Astrocyte (in vitro differentiated cells and primary cell): ENCODE measurements at regions not wholly inside any gene's neighbourhood (a gene's known extent, or its start where the extent isn't known, plus 50 kb on each side); places are given as distances from the start of the nearest gene placed in this dataset.

Experiments
- DNase-seq: peaks from one replicate; pipeline ENCODE4 v3.0.0-alpha.2; 2010; ENCODE audit warnings: low read depth
- FAIRE-seq: peaks from 2 replicates; lab custom pipeline; 2011; peaks lifted over from hg19 to GRCh38; lab: Jason Lieb, UNC
- H2AFZ ChIP-seq: 2 replicates; pipeline ENCODE4 v1.6.0; 2012; ENCODE audit warnings: low read depth, low read length, inconsistent platforms
- H3K27ac ChIP-seq: 2 replicates; pipeline ENCODE4 v1.5.1; 2011; ENCODE audit warnings: low read depth, low read length, inconsistent platforms
- H3K27me3 ChIP-seq: 2 replicates; pipeline ENCODE4 v1.6.0; 2011; ENCODE audit warnings: low read length, inconsistent platforms; ENCODE audit not compliant: insufficient read depth
- H3K36me3 ChIP-seq: 2 replicates; pipeline ENCODE4 v1.5.1; 2011; ENCODE audit warnings: low read length, inconsistent platforms; ENCODE audit not compliant: insufficient read depth
- H3K4me1 ChIP-seq: 2 replicates; pipeline ENCODE4 v1.5.1; 2011; ENCODE audit warnings: low read length, inconsistent platforms; ENCODE audit not compliant: insufficient read depth
- H3K4me2 ChIP-seq: 2 replicates; pipeline ENCODE4 v1.6.0; 2012; ENCODE audit warnings: low read length, inconsistent platforms
- H3K4me3 ChIP-seq: 2 replicates; pipeline ENCODE4 v1.5.1; 2011; ENCODE audit warnings: low read depth, mild to moderate bottlenecking, low read length, inconsistent platforms; ENCODE audit not compliant: insufficient read depth
- H3K79me2 ChIP-seq: 2 replicates; pipeline ENCODE4 v1.6.0; 2012; ENCODE audit warnings: mild to moderate bottlenecking, low read length, inconsistent platforms; ENCODE audit not compliant: insufficient read depth
- H3K9ac ChIP-seq: 2 replicates; pipeline ENCODE4 v1.6.0; 2012; ENCODE audit warnings: mild to moderate bottlenecking, low read length, inconsistent platforms
- H3K9me3 ChIP-seq: 2 replicates; pipeline ENCODE4 v1.5.1; 2012; ENCODE audit warnings: low read depth, mild to moderate bottlenecking, low read length, inconsistent platforms; ENCODE audit not compliant: insufficient read depth
- H4K20me1 ChIP-seq: 2 replicates; pipeline ENCODE4 v1.6.0; 2012; ENCODE audit warnings: low read length, inconsistent platforms; ENCODE audit not compliant: insufficient read depth
- H3K27ac Mint-ChIP-seq: one replicate; pipeline ENCODE4 v1.8.0; 2021; ENCODE audit warnings: mild to moderate bottlenecking, mixed read lengths; ENCODE audit not compliant: unreplicated experiment
- H3K27me3 Mint-ChIP-seq: one replicate; pipeline ENCODE4 v1.8.0; 2021; ENCODE audit warnings: low read depth, mixed read lengths; ENCODE audit not compliant: unreplicated experiment
- H3K36me3 Mint-ChIP-seq: one replicate; pipeline ENCODE4 v1.8.0; 2021; ENCODE audit warnings: low read depth, mixed read lengths; ENCODE audit not compliant: unreplicated experiment
- H3K4me1 Mint-ChIP-seq: one replicate; pipeline ENCODE4 v1.8.0; 2021; ENCODE audit warnings: low read depth, mixed read lengths; ENCODE audit not compliant: unreplicated experiment
- H3K4me3 Mint-ChIP-seq: one replicate; pipeline ENCODE4 v1.8.0; 2021; ENCODE audit warnings: mild to moderate bottlenecking, moderate library complexity, mixed read lengths; ENCODE audit not compliant: unreplicated experiment
- H3K9me3 Mint-ChIP-seq: one replicate; pipeline ENCODE4 v1.8.0; 2021; ENCODE audit warnings: mild to moderate bottlenecking, mixed read lengths; ENCODE audit not compliant: unreplicated experiment
- EZH2 ChIP-seq: IDR thresholded peaks from 2 replicates; pipeline ENCODE4 v1.6.1; 2012; ENCODE audit warnings: mild to moderate bottlenecking, low read length, inconsistent platforms; ENCODE audit not compliant: insufficient read depth
- TF ChIP-seq, protein P1 (sequence below): IDR thresholded peaks from 2 replicates; pipeline ENCODE4 v1.5.1; 2011; ENCODE audit warnings: low read depth, mild to moderate bottlenecking, inconsistent platforms, low read length, moderate library complexity; ENCODE audit not compliant: insufficient read depth

DNA sequence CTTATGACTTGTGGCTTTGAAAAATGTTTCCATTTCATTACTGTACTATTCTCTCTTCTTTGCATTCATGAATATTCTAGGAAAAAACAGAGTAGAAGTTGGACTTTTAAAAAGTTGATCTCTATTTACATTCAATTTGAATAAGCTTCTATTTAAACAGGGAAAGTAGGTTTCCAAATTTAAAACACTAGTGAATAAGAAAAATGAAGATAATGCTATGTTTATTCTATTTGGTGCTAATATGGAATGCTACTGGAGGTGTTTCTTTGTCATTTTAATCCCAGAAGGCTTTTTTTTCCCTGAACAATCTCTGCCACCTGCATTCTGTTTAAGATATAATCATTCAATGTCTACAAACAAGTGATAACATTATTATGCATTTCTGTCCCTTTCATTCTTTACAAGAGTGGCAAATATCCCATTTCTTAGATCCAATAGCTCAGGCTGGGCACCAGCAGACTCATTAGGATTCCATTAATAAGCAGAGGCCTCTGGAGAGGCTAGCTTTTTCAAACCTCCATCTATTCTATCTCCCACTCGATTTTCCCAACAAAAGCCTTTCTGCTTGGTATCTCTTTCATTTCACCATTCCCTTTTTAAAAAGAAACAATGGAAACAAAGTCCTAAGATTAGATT lies 1001.6 kb upstream of the CDH8 start:
- H3K9ac ChIP-seq = no peak overlapping the region
- Mint-ChIP-seq H3K4me1 (no peaks in the 10 kb centered on the region), H3K27ac (no peak overlapping the region), H3K9me3 (no peaks in the 10 kb centered on the region), H3K4me3 (no peak overlapping the region), H3K36me3 (no peaks in the 10 kb centered on the region), H3K27me3 (no peaks in the 10 kb centered on the region)
- peaks cover 4% of the 10 kb centered on the region for H3K9me3 ChIP-seq
- H3K4me2 ChIP-seq = no peak overlapping the region
- H2AFZ ChIP-seq = no peak overlapping the region
- DNase-seq (no peak), FAIRE-seq (no peak)
- no peak overlapping the region for H3K27ac ChIP-seq
- no peaks in the 10 kb centered on the region for H3K36me3 ChIP-seq
- no peaks in the 10 kb centered on the region for H3K4me1 ChIP-seq
- TF ChIP-seq, protein P1, sequence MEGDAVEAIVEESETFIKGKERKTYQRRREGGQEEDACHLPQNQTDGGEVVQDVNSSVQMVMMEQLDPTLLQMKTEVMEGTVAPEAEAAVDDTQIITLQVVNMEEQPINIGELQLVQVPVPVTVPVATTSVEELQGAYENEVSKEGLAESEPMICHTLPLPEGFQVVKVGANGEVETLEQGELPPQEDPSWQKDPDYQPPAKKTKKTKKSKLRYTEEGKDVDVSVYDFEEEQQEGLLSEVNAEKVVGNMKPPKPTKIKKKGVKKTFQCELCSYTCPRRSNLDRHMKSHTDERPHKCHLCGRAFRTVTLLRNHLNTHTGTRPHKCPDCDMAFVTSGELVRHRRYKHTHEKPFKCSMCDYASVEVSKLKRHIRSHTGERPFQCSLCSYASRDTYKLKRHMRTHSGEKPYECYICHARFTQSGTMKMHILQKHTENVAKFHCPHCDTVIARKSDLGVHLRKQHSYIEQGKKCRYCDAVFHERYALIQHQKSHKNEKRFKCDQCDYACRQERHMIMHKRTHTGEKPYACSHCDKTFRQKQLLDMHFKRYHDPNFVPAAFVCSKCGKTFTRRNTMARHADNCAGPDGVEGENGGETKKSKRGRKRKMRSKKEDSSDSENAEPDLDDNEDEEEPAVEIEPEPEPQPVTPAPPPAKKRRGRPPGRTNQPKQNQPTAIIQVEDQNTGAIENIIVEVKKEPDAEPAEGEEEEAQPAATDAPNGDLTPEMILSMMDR = no peak
- no peak for TF ChIP-seq EZH2
- H4K20me1 ChIP-seq = no peaks in the 10 kb centered on the region
- no peaks in the 10 kb centered on the region for H3K79me2 ChIP-seq
- no peaks in the 10 kb centered on the region for H3K27me3 ChIP-seq
- H3K4me3 ChIP-seq = no peak overlapping the region

DNA sequence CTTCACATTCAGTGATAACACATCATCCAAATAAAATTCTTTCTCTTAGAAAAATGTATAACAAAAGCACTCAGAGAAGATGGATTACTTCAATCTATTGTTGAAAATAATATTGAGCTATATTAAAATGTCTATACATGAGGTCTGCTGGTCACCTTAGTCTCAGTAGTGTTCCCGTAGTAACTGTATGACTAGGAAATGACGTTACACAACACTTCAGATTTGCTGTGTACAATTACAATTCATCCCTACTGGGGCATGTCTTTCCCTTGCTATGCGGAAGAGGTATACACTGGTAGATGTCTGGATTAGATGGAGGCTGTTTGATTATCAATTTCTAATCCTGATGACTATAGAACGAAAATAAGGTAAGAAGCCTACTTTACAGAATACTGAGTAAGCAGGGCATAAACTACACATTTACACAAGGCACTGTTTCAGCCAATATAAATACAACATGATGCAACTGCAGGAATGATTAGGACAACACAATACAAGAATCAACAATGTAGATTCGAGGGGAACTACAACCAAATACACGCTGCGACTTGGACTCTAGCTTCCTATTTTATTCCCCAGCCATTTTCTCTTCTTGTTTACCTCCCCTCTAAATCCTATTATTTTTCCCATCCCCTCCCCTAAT lies 982.5 kb upstream of the CDH8 start:
- H3K27ac Mint-ChIP-seq = no peak overlapping the region
- DNase-seq (no peak), FAIRE-seq (no peak)
- no peak overlapping the region for H3K4me3 Mint-ChIP-seq
- Histone ChIP-seq H3K36me3 (no peaks in the 10 kb centered on the region), H3K79me2 (no peaks in the 10 kb centered on the region), H3K4me2 (no peak overlapping the region), H3K9me3 (no peaks in the 10 kb centered on the region), H3K27me3 (no peaks in the 10 kb centered on the region), H3K4me3 (no peak overlapping the region), H3K4me1 (no peaks in the 10 kb centered on the region), H3K27ac (no peak overlapping the region), H3K9ac (no peak overlapping the region), H2AFZ (no peak overlapping the region), H4K20me1 (no peaks in the 10 kb centered on the region)
- no peaks in the 10 kb centered on the region for H3K4me1 Mint-ChIP-seq
- H3K36me3 Mint-ChIP-seq = no peaks in the 10 kb centered on the region
- TF ChIP-seq, protein P1 = no peak
- TF ChIP-seq EZH2 = no peak
- no peaks in the 10 kb centered on the region for H3K27me3 Mint-ChIP-seq
- no peaks in the 10 kb centered on the region for H3K9me3 Mint-ChIP-seq

DNA sequence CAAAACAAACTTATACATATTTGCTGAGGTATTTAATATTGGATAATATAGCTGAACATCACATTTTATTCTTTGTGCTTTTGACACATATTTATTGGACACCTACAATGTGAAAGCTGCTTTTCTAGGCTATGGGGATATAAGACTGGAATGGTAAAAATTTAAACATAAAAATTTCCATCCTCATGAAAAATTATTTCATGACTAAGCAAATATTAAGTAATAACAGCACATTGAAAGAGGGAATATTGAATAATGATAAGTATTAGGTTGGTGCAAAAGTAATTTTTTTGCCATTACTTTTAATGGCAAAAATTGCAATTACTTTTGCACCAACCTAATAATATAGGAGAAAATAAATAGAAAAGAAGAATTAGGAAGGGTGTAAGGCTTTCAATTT lies 972.5 kb upstream of the CDH8 start:
- H3K27ac Mint-ChIP-seq = no peak overlapping the region
- no peak for DNase-seq
- Histone ChIP-seq H3K27ac (no peak overlapping the region), H2AFZ (no peak overlapping the region), H3K27me3 (no peaks in the 10 kb centered on the region), H4K20me1 (no peaks in the 10 kb centered on the region), H3K79me2 (no peaks in the 10 kb centered on the region), H3K4me2 (no peak overlapping the region), H3K4me1 (no peaks in the 10 kb centered on the region), H3K4me3 (no peak overlapping the region), H3K9me3 (peaks cover 3% of the 10 kb centered on the region), H3K36me3 (no peaks in the 10 kb centered on the region), H3K9ac (no peak overlapping the region)
- H3K9me3 Mint-ChIP-seq = peaks cover 3% of the 10 kb centered on the region
- H3K4me3 Mint-ChIP-seq = no peak overlapping the region
- no peak for FAIRE-seq
- H3K27me3 Mint-ChIP-seq = no peaks in the 10 kb centered on the region
- no peaks in the 10 kb centered on the region for H3K36me3 Mint-ChIP-seq
- no peaks in the 10 kb centered on the region for H3K4me1 Mint-ChIP-seq
- TF ChIP-seq EZH2 = no peak
- TF ChIP-seq, protein P1 = no peak
